ENCODE measurements at regions not wholly inside any gene's neighbourhood (a gene's known extent, or its start where the extent isn't known, plus 50 kb on each side); places are given as distances from the start of the nearest gene placed in this dataset.

GRCh38 chr9:115590011-115590410, 472.1 kb upstream of the TNC start:
- DNase-seq = no peak

GRCh38 chr9:115591584-115591984, 473.6 kb upstream of the TNC start:
- DNase-seq = peak; percentile 94 to 96

- peak; percentile 33 to 59 for DNase-seq
These were observed 475.7 kb upstream of the TNC start for GRCh38 chr9:115593587-115594091.

GRCh38 chr9:115594557-115594956, 476.6 kb upstream of the TNC start:
- DNase-seq = no peak

GRCh38 chr9:115596021-115596745, 478.2 kb upstream of the TNC start:
- DNase-seq = no peak

- DNase-seq = no peak
These were observed 478.8 kb upstream of the TNC start for GRCh38 chr9:115596746-115597080.

- no peak for DNase-seq
These were observed 479.5 kb upstream of the TNC start for GRCh38 chr9:115597330-115597895.

- DNase-seq = no peak
These were observed 480.8 kb upstream of the TNC start for GRCh38 chr9:115598751-115599150.

- DNase-seq = no peak
These were observed 481.9 kb upstream of the TNC start for GRCh38 chr9:115599898-115600297.

- no peak for DNase-seq
These were observed 483.5 kb upstream of the TNC start for GRCh38 chr9:115601434-115601833.

GRCh38 chr9:115604831-115605483, 487.0 kb upstream of the TNC start:
- no peak for DNase-seq

GRCh38 chr9:115606838-115607237, 488.9 kb upstream of the TNC start:
- no peak for DNase-seq

GRCh38 chr9:115614326-115614999, 496.5 kb upstream of the TNC start:
- no peak for DNase-seq

GRCh38 chr9:115615000-115615401, 497.0 kb upstream of the TNC start:
- DNase-seq = no peak

- DNase-seq = no peak
These were observed 498.1 kb upstream of the TNC start for GRCh38 chr9:115615821-115616665.

- no peak for DNase-seq
These were observed 498.8 kb upstream of the TNC start for GRCh38 chr9:115616666-115617239.

GRCh38 chr9:115625251-115625650, 507.3 kb upstream of the TNC start:
- DNase-seq = no peak

GRCh38 chr9:115625954-115626353, 508.0 kb upstream of the TNC start:
- no peak for DNase-seq

- DNase-seq = no peak
These were observed 509.6 kb upstream of the TNC start for GRCh38 chr9:115627511-115627910.

- no peak for DNase-seq
These were observed 510.5 kb upstream of the TNC start for GRCh38 chr9:115628426-115628825.

- no peak for DNase-seq
These were observed 512.2 kb upstream of the TNC start for GRCh38 chr9:115629879-115630840.
